COLO829 (cell line): ENCODE measurements at regions not wholly inside any gene's neighbourhood (a gene's known extent, or its start where the extent isn't known, plus 50 kb on each side); places are given as distances from the start of the nearest gene placed in this dataset.
"Not testable (repeated sequence)": the region's sequence is repeated elsewhere in the genome, so short reads cannot be mapped to it uniquely, and the experiment has no call there.

Experiments
- DNase-seq: peaks from one replicate; pipeline ENCODE4 v3.0.0; 2012; ENCODE audit warnings: low spot score

GRCh38 chrX:22800806-22801205, 199.0 kb upstream of the DDX53 start:
- DNase-seq, result peak; percentile 2

GRCh38 chrX:22803353-22803752, 196.4 kb upstream of the DDX53 start:
- DNase-seq, result no peak

GRCh38 chrX:22810876-22811275, 188.9 kb upstream of the DDX53 start:
- DNase-seq, result no peak

- DNase-seq, result peak; percentile 32
Measured at GRCh38 chrX:22818061-22818460, 181.7 kb upstream of the DDX53 start.

- no peak for DNase-seq
Measured at GRCh38 chrX:22855693-22856092, 144.1 kb upstream of the DDX53 start.

GRCh38 chrX:22859642-22860041, 140.1 kb upstream of the DDX53 start:
- DNase-seq, result no peak

- not testable (repeated sequence) for DNase-seq
Measured at GRCh38 chrX:22866801-22867200, 133.0 kb upstream of the DDX53 start.

- no peak for DNase-seq
Measured at GRCh38 chrX:22882543-22882942, 117.2 kb upstream of the DDX53 start.

GRCh38 chrX:22889819-22890218, 109.9 kb upstream of the DDX53 start:
- DNase-seq, result no peak

GRCh38 chrX:22912616-22913015, 87.1 kb upstream of the DDX53 start:
- no peak for DNase-seq

GRCh38 chrX:22922961-22923360, 76.8 kb upstream of the DDX53 start:
- DNase-seq, result no peak

GRCh38 chrX:22934640-22935039, 65.1 kb upstream of the DDX53 start:
- no peak for DNase-seq

GRCh38 chrX:22944945-22945344, 54.8 kb upstream of the DDX53 start:
- DNase-seq, result no peak
